Natural killer cell treated with Interleukin-12 subunit alpha and Interleukin-12 subunit beta and Interleukin-15 and Interleukin-18, amount 100 ng/mL, for 72 hours (primary cell): ENCODE measurements at regions not wholly inside any gene's neighbourhood (a gene's known extent, or its start where the extent isn't known, plus 50 kb on each side); places are given as distances from the start of the nearest gene placed in this dataset.
"Not testable (repeated sequence)": the region's sequence is repeated elsewhere in the genome, so short reads cannot be mapped to it uniquely, and the experiment has no call there.

Experiments used
- ATAC-seq, 2 donors: fragments of 150-1000 bp; cut with Tn5 transposase in 1 of 2; sonication (Bioruptor Pico), chemical (Tn5 transposase) in 1 of 2; 2 replicates each; pipeline ENCODE4 v1.10.0; 2021
- DNase-seq: peaks from one replicate; pipeline ENCODE4 v3.0.0; 2022; ENCODE audit warnings: low spot score
- H3K27ac Mint-ChIP-seq, 2 donors: 1 replicate in 1 of 2; 2 replicates in 1 of 2; pipeline ENCODE4 v1.8.0; 2022; ENCODE audit warnings: mixed read lengths in 2 of 2, mild to moderate bottlenecking in 1 of 2, moderate library complexity in 1 of 2
- H3K27me3 Mint-ChIP-seq, 2 donors: 1 replicate in 1 of 2; 2 replicates in 1 of 2; pipeline ENCODE4 v1.8.0; 2022; ENCODE audit warnings: mixed read lengths in 2 of 2
- H3K36me3 Mint-ChIP-seq: one replicate; pipeline ENCODE4 v1.8.0; 2022; ENCODE audit warnings: mixed read lengths
- H3K4me1 Mint-ChIP-seq, 2 donors: 1 replicate in 1 of 2; 2 replicates in 1 of 2; pipeline ENCODE4 v1.8.0; 2022; ENCODE audit warnings: low read depth in 2 of 2, mixed read lengths in 2 of 2, mild to moderate bottlenecking in 1 of 2
- H3K4me3 Mint-ChIP-seq: one replicate; pipeline ENCODE4 v1.8.0; 2022; ENCODE audit warnings: mixed read lengths
- H3K9me3 Mint-ChIP-seq: 2 replicates; pipeline ENCODE4 v1.8.0; 2022; ENCODE audit warnings: mixed read lengths

DNA sequence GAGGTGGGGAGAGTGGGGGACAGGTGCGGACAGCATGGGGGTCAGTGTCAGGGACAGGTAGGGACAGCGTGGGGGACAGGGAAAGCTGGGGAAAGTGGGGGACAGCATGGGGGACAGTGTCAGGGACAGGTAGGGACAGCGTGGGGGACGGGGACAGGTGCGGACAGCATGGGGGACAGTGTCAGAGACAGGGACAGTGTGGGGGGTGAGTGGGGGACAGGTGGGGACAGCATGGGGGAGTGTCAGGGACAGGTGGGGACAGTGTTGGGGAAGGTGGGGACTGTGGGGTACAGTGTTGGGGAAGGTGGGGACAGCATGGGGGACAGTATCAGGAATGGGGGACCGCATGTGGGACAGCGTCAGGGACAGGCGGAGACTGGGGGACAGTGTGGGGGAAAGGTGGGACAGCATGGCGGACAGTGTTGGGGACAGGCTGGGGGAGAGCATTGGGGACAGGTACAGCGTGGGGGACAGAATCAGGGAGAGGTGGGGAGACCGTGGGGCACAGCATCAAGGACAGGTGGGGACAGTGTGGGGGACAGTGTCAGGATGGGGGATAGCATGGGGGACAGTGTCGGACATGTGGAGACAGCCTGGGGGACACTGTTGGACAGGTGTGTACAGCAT lies 96.1 kb downstream of the TMEM121 start:
- Mint-ChIP-seq H3K27me3 (peaks cover under 1 to 4% of the 10 kb centered on the region in 2 donors), H3K36me3 (no peaks in the 10 kb centered on the region), H3K27ac (no peak overlapping the region), H3K4me3 (no peak overlapping the region), H3K4me1 (peaks cover 0 to 3% of the 10 kb centered on the region in 2 donors), H3K9me3 (peaks cover 2% of the 10 kb centered on the region)
- ATAC-seq = peak; percentile 43 to 46
- no peak for DNase-seq

DNA sequence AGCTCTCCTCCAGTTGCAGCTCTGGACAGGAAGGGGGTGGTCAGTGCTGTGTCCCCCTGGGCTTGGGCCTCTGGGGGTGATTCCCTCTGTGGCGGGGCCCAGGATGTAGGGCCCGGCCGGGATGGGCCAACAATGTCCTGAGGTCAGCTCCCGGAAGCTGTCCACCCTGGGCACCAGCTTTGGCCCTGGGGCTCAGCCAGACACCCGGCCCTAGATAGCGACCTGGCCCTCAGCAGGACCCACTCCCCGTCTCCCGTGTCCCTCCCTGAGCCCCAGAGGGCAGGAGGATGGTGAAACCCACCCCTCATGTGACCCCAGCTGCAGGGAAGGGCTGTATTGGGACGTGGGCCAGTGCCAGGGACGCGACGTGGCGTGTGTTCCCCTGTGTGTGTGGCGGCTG lies 96.8 kb downstream of the TMEM121 start:
- not testable (repeated sequence) for H3K27me3 Mint-ChIP-seq, DNase-seq, H3K4me1 Mint-ChIP-seq, ATAC-seq, H3K36me3 Mint-ChIP-seq, H3K4me3 Mint-ChIP-seq, H3K27ac Mint-ChIP-seq, H3K9me3 Mint-ChIP-seq

DNA sequence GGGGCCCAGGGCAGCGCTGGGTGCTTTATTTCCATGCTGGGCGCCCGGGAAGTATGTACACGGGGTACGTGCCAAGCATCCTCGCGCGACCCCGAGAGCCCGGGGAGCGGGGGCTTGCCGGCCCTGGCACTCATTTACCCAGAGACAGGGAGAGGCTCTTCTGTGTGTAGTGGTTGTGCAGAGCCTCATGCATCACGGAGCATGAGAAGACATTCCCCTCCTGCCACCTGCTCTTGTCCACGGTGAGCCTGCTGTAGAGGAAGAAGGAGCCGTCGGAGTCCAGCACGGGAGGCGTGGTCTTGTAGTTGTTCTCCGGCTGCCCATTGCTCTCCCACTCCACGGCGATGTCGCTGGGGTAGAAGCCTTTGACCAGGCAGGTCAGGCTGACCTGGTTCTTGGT lies 98.0 kb downstream of the TMEM121 start:
- not testable (repeated sequence) for H3K27me3 Mint-ChIP-seq, H3K9me3 Mint-ChIP-seq, H3K36me3 Mint-ChIP-seq, DNase-seq, H3K4me1 Mint-ChIP-seq, ATAC-seq, H3K4me3 Mint-ChIP-seq, H3K27ac Mint-ChIP-seq

DNA sequence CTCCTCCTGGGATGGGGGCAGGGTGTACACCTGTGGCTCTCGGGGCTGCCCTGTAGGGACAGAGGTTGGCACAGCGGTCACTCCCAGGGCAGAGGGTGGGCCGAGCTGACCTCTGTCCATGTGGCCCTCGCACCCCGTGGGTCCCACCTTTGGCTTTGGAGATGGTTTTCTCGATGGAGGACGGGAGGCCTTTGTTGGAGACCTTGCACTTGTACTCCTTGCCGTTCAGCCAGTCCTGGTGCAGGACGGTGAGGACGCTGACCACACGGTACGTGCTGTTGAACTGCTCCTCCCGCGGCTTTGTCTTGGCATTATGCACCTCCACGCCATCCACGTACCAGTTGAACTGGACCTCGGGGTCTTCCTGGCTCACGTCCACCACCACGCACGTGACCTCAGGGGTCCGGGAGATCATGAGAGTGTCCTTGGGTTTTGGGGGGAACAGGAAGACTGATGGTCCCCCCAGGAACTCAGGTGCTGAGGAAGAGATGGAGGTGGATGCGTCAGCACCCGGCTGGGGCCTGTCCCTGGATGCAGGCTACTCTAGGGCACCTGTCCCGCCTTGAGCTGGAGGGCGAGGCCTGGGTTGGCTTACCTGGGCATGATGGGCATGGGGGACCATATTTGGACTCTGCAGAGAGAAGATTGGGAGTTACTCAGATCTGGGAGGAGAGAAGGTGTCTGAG lies 98.5 kb downstream of the TMEM121 start:
- not testable (repeated sequence) for H3K4me3 Mint-ChIP-seq, DNase-seq, H3K36me3 Mint-ChIP-seq, H3K4me1 Mint-ChIP-seq, ATAC-seq, H3K27ac Mint-ChIP-seq, H3K9me3 Mint-ChIP-seq, H3K27me3 Mint-ChIP-seq

DNA sequence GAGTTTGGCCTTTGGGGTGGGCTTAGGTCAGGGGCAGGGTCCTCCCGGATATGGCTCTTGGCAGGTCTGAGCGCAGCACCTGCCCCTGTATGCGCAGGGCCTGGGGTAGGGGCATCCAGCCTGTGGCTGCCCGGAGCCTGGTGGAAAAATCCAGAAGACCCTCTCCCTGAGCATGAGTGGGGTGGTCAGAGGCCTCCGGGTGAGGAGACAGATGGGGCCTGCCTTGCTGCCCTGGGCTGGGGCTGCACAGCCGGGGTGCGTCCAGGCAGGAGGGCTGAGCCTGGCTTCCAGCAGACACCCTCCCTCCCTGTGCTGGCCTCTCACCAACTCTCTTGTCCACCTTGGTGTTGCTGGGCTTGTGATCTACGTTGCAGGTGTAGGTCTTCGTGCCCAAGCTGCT lies 99.1 kb downstream of the TMEM121 start:
- H3K36me3 Mint-ChIP-seq, ATAC-seq, H3K4me3 Mint-ChIP-seq, H3K9me3 Mint-ChIP-seq, H3K27me3 Mint-ChIP-seq, H3K4me1 Mint-ChIP-seq, H3K27ac Mint-ChIP-seq, DNase-seq: not testable (repeated sequence)

DNA sequence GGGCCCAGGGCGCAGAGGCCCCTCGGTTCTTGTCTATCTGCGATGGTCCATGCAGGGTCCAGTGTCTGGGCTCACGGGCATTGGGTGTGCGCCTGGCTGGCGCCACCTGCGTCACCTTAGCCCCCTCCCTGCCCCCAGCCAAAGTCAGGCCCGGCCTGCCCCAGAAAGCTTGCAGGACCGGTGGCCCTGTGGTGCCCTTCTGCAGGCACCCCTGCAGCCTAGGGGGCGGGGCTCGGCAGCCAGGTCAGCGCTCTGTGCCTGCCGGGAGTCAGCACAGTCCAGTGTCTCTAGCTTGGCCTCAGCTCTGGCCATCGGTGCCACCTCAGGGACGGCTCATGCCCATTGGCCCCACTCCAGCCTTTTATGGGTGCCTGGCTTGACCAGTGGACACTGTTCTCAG lies 99.7 kb downstream of the TMEM121 start:
- not testable (repeated sequence) for ATAC-seq

DNA sequence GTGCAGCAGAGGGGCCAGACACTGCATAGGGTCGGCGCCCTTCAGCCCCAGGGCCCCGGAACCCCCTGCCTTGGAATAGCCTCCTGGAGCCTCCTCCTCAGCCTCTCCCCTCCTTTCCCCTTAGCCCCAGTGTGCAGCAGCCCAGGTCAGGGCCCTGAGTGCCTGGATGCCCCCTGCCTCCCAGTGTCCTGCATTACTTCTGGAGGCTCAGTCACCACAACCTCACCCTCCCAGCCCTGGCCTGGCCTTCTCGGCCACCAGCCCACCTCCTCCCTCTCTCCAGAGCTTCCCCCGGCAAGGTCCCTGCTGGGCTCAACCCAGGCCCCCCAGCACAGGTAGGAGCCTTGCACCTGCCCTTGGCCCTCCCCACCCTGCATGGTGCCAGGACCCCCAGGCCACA lies 100.3 kb downstream of the TMEM121 start:
- not testable (repeated sequence) for H3K4me3 Mint-ChIP-seq

More for the DNA sequence above, 99.7 kb downstream of the TMEM121 start:
- H3K4me3 Mint-ChIP-seq, H3K36me3 Mint-ChIP-seq, DNase-seq, H3K9me3 Mint-ChIP-seq, H3K4me1 Mint-ChIP-seq, H3K27ac Mint-ChIP-seq, H3K27me3 Mint-ChIP-seq: not testable (repeated sequence)

DNA sequence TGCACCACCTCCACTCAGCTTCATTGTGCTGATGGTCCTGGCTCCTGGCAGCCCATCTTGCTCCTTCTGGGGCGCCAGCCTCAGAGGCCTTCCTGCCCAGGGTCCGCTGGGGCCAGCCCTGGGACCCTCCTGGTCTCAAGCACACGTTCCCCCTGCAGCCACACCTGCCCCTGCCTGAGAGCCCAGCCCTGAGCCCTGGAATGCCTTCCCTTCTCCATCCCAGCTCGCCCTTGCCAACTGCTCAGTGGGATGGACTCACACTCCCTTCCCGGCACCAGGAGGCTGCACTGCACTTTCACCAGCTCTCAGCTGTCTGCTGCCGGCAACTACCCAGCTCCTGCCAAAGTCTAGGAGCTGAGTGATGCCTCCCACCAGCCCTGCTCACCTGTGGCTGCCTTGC lies 100.9 kb downstream of the TMEM121 start:
- not testable (repeated sequence) for ATAC-seq, H3K9me3 Mint-ChIP-seq, DNase-seq, H3K36me3 Mint-ChIP-seq, H3K4me1 Mint-ChIP-seq, H3K27ac Mint-ChIP-seq, H3K27me3 Mint-ChIP-seq, H3K4me3 Mint-ChIP-seq

More for the DNA sequence above, 100.3 kb downstream of the TMEM121 start:
- not testable (repeated sequence) for H3K27me3 Mint-ChIP-seq, H3K4me1 Mint-ChIP-seq, H3K9me3 Mint-ChIP-seq, H3K36me3 Mint-ChIP-seq, DNase-seq, H3K27ac Mint-ChIP-seq
- peak; percentile 27 to 46 for ATAC-seq

DNA sequence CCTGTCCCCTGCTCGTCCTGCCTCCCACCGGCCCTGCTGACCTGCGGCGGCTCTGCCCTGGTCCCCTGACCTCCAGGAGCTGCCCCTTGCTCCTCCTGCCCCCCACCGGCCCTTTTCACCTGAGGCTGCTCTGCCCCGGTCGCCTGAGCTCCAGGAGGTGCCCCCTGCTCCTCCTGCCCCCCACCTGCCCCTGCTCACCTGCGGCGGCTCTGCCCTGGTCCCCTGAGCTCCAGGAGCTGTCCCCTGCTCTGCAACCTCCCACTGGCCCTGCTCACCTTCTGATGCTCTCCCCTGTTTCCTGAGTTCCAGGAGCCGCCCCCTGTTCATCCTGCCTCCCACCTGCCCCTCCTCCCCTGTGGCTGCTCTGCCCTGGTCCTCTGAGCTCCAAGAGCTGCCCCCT lies 101.3 kb downstream of the TMEM121 start:
- Mint-ChIP-seq H3K27me3 (peaks cover 0 to 3% of the 10 kb centered on the region in 2 donors), H3K9me3 (no peaks in the 10 kb centered on the region), H3K36me3 (no peaks in the 10 kb centered on the region), H3K27ac (no peak overlapping the region), H3K4me1 (no peaks in the 10 kb centered on the region), H3K4me3 (no peak overlapping the region)
- ATAC-seq = no peak
- no peak for DNase-seq

DNA sequence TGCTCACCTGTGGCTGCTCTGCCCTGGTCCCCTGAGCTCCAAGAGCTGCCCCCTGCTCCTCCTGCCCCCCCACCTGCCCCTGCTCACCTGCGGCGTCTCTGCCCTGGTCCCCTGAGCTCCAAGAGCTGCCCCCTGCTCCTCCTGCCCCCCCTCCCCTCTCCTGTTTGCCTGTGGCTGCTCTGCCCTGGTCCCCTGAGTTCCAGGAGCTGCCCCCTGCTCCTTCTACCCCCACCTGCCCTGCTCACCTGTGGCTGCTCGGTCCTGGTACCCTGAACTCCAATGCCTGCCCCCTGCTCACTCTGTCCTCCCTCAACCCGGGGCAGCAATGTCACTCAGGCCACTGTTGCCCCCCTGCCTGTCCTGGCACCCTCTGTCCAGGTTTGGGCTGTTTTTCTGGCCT lies 101.7 kb downstream of the TMEM121 start:
- not testable (repeated sequence) for H3K27me3 Mint-ChIP-seq, ATAC-seq, H3K27ac Mint-ChIP-seq, H3K4me3 Mint-ChIP-seq, H3K9me3 Mint-ChIP-seq, H3K36me3 Mint-ChIP-seq, H3K4me1 Mint-ChIP-seq, DNase-seq

DNA sequence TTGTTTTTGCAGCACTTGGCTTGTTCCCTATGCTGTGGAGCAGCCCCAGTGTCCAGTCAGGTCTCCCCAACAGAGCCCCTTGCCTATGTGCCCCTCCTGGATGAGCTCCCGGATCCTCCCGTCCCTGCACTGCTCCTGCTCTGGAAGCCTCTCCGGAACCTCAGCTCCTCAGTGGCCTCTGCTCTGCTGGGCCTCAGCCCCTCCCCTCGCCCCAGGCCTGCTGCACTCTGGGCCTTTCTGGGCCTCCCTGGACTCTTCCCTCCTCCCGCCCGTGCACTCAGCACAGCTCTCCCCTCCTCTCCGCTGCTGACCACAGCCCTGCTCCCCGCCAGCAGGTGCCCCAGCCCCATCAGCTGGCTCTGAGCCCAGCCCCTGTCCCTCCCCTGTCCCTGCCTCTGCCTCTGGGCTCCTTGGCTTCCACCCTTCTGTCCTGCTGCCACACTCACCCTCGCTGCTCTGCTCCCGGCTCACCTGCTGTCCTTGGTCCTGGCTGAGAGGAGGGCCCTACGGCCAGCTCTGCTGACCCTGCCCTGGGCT lies 102.2 kb downstream of the TMEM121 start:
- H3K27ac Mint-ChIP-seq, H3K4me3 Mint-ChIP-seq, H3K36me3 Mint-ChIP-seq, DNase-seq, H3K4me1 Mint-ChIP-seq, H3K27me3 Mint-ChIP-seq, H3K9me3 Mint-ChIP-seq: not testable (repeated sequence)
- peak in 1 of 2 donors; percentile 12 for ATAC-seq

DNA sequence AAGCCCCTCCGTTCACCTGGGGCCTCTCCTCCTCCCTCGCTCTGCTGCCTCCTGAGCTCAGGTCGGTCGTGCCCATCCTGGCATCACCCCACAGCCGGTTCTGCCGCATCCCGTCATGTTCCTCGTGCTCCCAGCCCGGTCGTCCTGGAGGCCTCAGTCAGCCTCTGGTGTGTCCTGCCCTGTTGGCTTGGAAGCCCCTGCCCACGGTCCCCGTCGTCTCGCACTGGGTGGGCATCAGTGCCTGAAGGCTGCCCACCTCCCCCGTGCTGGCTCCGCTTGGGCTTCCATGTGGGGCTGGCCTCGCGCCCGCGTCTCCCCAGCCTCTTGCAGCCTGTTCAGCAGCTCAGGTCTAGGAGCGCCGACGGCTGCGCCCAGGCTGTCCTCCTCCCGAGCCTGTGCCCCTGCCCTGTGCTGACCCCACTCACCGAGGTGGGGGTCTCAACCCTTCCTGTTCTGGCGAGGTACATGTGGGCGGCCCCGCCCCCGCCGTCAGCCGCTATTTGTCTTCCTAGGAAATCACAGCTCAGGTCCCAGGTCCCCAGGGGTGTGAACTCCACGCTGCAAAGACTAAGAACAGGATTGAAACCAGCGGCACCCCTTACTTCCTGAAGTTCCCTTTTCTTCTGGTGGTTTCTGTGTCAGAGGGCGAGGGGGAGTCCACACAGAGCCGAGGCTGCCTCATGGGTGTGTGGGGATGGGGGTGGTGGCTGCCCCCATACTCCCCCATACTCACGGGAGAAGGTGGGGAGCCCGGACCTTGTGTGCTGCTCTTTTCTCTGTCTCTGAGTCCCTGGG lies 102.9 kb downstream of the TMEM121 start:
- H3K27me3 Mint-ChIP-seq, ATAC-seq, H3K4me3 Mint-ChIP-seq, H3K9me3 Mint-ChIP-seq, H3K36me3 Mint-ChIP-seq, H3K4me1 Mint-ChIP-seq, DNase-seq, H3K27ac Mint-ChIP-seq: not testable (repeated sequence)

DNA sequence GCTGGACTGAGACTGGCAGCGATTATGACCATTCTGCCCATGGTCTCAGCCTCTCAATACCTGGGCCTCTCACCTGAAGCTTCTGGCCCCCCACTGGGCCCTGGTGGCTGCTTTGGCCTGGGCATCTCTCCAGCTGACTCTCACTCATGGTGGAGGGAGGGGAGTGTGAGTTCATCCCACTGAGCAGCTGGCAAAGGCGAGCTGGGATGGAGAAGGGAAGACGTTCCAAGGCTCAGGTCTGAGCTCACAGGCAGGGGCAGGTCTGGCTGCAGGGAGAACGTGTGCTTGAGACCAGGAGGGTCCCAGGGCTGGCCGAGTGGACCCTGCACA lies 103.5 kb downstream of the TMEM121 start:
- no peak for DNase-seq
- no peak overlapping the region for H3K27ac Mint-ChIP-seq
- H3K27me3 Mint-ChIP-seq = peaks cover 0 to 3% of the 10 kb centered on the region in 2 donors
- H3K9me3 Mint-ChIP-seq = no peaks in the 10 kb centered on the region
- no peaks in the 10 kb centered on the region for H3K36me3 Mint-ChIP-seq
- H3K4me1 Mint-ChIP-seq = no peaks in the 10 kb centered on the region
- H3K4me3 Mint-ChIP-seq = no peak overlapping the region
- ATAC-seq = no peak

DNA sequence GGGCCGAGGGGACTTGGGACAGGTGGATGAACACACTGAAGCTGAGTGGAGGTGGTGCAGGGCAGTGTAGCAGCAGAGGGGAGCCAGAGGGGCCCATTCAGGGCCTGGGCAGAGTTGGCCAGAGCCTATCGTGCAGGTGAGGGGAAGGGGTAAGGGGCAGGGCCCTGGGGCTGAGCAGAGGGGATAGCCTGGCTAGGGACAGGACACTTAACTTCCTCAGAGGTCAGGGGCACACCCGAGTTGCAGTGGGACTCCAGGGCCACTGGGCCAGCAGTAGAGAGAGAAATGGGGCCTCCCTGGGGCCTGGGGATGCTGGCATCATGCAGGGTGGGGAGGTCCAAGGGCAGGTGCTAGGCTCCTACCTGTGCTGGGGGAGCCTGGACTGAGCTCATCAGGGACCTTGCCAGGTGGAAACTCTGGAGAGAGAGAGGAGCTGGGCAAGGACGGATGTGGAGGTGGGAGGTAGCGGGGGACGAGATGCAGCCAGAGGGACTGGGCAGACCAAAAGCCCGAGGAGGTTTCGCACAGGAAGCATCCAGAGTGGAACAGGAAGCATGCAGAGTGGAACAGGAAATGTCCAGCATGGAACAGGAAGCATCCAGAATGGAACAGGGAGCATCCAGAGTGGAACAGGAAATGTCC lies 104.0 kb downstream of the TMEM121 start:
- not testable (repeated sequence) for H3K27ac Mint-ChIP-seq, DNase-seq, H3K4me1 Mint-ChIP-seq

More for the DNA sequence above, 104.0 kb downstream of the TMEM121 start:
- H3K9me3 Mint-ChIP-seq, H3K27me3 Mint-ChIP-seq, ATAC-seq, H3K36me3 Mint-ChIP-seq, H3K4me3 Mint-ChIP-seq: not testable (repeated sequence)
